Fibroblast of lung (primary cell): ENCODE measurements at regions not wholly inside any gene's neighbourhood (a gene's known extent, or its start where the extent isn't known, plus 50 kb on each side); places are given as distances from the start of the nearest gene placed in this dataset.

Source experiments
- EZH2 ChIP-seq: IDR thresholded peaks from 2 replicates; pipeline ENCODE4 v1.5.1; 2012; ENCODE audit warnings: low read length, control low read depth, mild to moderate bottlenecking; ENCODE audit errors: missing control alignments
- TF ChIP-seq, protein P1 (sequence below), 2 donors: IDR thresholded peaks in 1 of 2; conservative IDR thresholded peaks in 1 of 2; 1 replicate in 1 of 2; 2 replicates in 1 of 2; pipeline ENCODE4 v1.5.1; 2011 to 2012; ENCODE audit warnings: low read length in 2 of 2, control low read depth in 1 of 2, inconsistent platforms in 1 of 2, low read depth in 1 of 2, mild to moderate bottlenecking in 1 of 2

DNA sequence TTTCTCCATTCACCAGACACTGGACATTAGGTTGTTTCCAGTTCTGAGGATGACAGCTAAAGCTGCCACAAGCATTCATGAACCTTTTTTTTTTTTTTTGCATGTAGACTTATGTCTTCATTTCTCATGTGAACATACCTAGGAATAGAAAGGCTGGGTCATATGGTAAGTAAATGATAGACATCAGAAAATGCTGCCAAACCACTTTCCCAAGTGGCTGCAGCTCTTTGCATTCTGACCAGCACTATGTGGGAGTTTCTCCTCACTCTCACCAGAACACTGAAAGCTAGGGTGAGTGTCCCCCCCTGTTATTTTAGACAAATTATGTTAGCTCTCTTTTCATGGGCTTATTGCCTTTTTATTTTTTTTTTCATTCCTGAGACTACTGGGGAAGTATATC is 197.5 kb downstream of the OTOR start:
- TF ChIP-seq, protein P1, sequence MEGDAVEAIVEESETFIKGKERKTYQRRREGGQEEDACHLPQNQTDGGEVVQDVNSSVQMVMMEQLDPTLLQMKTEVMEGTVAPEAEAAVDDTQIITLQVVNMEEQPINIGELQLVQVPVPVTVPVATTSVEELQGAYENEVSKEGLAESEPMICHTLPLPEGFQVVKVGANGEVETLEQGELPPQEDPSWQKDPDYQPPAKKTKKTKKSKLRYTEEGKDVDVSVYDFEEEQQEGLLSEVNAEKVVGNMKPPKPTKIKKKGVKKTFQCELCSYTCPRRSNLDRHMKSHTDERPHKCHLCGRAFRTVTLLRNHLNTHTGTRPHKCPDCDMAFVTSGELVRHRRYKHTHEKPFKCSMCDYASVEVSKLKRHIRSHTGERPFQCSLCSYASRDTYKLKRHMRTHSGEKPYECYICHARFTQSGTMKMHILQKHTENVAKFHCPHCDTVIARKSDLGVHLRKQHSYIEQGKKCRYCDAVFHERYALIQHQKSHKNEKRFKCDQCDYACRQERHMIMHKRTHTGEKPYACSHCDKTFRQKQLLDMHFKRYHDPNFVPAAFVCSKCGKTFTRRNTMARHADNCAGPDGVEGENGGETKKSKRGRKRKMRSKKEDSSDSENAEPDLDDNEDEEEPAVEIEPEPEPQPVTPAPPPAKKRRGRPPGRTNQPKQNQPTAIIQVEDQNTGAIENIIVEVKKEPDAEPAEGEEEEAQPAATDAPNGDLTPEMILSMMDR (conservative IDR thresholded peaks at IDR 0.05 in 1 of 2, IDR thresholded peaks at IDR 0.05 in 1 of 2; ENCODE audit: low read depth in 1 of 2, low read length in 2 of 2): no peak
- TF ChIP-seq EZH2: no peak
